ENCODE measurements at regions not wholly inside any gene's neighbourhood (a gene's known extent, or its start where the extent isn't known, plus 50 kb on each side); places are given as distances from the start of the nearest gene placed in this dataset.

DNA sequence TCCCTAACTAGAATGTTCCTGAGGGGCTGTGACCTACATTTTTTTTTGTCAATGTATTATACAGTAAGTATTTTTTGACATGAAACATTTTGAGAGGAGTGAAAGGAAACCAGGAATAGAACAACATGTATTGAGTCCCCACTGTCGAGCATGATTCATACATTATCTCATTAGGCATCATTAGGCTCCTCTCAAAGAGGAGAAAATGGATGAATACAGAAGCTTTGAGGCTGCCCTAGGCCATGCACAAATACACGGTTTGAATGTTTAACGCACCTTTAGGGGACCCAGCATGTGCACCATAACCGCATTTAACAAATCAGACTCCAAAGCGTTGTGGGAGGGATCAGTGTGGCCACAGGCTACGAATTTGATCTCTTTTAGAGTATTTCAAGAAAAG is 87.8 kb downstream of the TBXT start:
- TF ChIP-seq, protein P1, sequence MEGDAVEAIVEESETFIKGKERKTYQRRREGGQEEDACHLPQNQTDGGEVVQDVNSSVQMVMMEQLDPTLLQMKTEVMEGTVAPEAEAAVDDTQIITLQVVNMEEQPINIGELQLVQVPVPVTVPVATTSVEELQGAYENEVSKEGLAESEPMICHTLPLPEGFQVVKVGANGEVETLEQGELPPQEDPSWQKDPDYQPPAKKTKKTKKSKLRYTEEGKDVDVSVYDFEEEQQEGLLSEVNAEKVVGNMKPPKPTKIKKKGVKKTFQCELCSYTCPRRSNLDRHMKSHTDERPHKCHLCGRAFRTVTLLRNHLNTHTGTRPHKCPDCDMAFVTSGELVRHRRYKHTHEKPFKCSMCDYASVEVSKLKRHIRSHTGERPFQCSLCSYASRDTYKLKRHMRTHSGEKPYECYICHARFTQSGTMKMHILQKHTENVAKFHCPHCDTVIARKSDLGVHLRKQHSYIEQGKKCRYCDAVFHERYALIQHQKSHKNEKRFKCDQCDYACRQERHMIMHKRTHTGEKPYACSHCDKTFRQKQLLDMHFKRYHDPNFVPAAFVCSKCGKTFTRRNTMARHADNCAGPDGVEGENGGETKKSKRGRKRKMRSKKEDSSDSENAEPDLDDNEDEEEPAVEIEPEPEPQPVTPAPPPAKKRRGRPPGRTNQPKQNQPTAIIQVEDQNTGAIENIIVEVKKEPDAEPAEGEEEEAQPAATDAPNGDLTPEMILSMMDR (IDR thresholded peaks at IDR 0.05) = no peak
- TF ChIP-seq, protein P2, sequence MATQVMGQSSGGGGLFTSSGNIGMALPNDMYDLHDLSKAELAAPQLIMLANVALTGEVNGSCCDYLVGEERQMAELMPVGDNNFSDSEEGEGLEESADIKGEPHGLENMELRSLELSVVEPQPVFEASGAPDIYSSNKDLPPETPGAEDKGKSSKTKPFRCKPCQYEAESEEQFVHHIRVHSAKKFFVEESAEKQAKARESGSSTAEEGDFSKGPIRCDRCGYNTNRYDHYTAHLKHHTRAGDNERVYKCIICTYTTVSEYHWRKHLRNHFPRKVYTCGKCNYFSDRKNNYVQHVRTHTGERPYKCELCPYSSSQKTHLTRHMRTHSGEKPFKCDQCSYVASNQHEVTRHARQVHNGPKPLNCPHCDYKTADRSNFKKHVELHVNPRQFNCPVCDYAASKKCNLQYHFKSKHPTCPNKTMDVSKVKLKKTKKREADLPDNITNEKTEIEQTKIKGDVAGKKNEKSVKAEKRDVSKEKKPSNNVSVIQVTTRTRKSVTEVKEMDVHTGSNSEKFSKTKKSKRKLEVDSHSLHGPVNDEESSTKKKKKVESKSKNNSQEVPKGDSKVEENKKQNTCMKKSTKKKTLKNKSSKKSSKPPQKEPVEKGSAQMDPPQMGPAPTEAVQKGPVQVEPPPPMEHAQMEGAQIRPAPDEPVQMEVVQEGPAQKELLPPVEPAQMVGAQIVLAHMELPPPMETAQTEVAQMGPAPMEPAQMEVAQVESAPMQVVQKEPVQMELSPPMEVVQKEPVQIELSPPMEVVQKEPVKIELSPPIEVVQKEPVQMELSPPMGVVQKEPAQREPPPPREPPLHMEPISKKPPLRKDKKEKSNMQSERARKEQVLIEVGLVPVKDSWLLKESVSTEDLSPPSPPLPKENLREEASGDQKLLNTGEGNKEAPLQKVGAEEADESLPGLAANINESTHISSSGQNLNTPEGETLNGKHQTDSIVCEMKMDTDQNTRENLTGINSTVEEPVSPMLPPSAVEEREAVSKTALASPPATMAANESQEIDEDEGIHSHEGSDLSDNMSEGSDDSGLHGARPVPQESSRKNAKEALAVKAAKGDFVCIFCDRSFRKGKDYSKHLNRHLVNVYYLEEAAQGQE (IDR thresholded peaks at IDR 0.05; ENCODE audit: insufficient read depth in 1 of 2, low read depth in 2 of 2, low read length in 1 of 2) = no peak
- TF ChIP-seq TCF7L2 (IDR thresholded peaks at IDR 0.05; ENCODE audit: low read depth, low read length) = no peak

Data from Panc1 (cell line).